ENCODE measurements at regions not wholly inside any gene's neighbourhood (a gene's known extent, or its start where the extent isn't known, plus 50 kb on each side); places are given as distances from the start of the nearest gene placed in this dataset.

DNA sequence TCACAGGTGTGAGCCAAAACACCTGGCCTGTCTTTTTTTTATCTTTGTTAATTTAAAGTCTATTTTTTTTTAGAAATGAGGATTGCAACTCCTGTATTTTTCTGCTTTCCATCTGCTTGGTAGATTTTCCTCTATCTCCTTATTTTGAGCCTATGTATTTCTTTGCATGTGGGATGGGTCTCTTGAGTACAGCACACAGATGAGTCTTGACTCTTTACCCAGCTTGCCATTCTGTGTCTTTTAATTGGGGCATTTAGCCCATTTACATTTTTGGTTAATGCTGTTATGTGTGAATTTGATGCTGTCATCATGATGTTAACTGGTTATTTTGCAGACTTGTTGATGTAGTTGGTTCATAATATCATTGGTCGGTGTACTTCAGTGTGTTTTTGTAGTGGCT lies 317.4 kb downstream of the IPO8 start:
- Histone ChIP-seq H3K9ac (ENCODE audit: low read length) (no peak overlapping the region), H2AFZ (ENCODE audit: low read depth, low read length) (no peak overlapping the region), H3K4me2 (ENCODE audit: low read length) (no peak overlapping the region), H3K79me2 (ENCODE audit: low read length) (no peaks in the 10 kb centered on the region), H3K4me1 (ENCODE audit: low read length) (no peaks in the 10 kb centered on the region), H3K36me3 (replicated peaks; ENCODE audit: low read depth, low read length) (no peaks in the 10 kb centered on the region), H4K20me1 (ENCODE audit: insufficient read depth, low read length) (no peaks in the 10 kb centered on the region), H3K4me3 (ENCODE audit: low read length) (no peak overlapping the region), H3K9me3 (ENCODE audit: insufficient read depth, low read length) (no peaks in the 10 kb centered on the region), H3K27me3 (ENCODE audit: low read depth, low read length) (no peaks in the 10 kb centered on the region), H3K27ac (ENCODE audit: low read length) (no peak overlapping the region)
- TF ChIP-seq, protein P1, sequence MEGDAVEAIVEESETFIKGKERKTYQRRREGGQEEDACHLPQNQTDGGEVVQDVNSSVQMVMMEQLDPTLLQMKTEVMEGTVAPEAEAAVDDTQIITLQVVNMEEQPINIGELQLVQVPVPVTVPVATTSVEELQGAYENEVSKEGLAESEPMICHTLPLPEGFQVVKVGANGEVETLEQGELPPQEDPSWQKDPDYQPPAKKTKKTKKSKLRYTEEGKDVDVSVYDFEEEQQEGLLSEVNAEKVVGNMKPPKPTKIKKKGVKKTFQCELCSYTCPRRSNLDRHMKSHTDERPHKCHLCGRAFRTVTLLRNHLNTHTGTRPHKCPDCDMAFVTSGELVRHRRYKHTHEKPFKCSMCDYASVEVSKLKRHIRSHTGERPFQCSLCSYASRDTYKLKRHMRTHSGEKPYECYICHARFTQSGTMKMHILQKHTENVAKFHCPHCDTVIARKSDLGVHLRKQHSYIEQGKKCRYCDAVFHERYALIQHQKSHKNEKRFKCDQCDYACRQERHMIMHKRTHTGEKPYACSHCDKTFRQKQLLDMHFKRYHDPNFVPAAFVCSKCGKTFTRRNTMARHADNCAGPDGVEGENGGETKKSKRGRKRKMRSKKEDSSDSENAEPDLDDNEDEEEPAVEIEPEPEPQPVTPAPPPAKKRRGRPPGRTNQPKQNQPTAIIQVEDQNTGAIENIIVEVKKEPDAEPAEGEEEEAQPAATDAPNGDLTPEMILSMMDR (IDR thresholded peaks at IDR 0.05; ENCODE audit: low read depth, low read length): no peak
- TF ChIP-seq EZH2phosphoT487 (IDR thresholded peaks at IDR 0.05; ENCODE audit: low read depth): no peak

DNA sequence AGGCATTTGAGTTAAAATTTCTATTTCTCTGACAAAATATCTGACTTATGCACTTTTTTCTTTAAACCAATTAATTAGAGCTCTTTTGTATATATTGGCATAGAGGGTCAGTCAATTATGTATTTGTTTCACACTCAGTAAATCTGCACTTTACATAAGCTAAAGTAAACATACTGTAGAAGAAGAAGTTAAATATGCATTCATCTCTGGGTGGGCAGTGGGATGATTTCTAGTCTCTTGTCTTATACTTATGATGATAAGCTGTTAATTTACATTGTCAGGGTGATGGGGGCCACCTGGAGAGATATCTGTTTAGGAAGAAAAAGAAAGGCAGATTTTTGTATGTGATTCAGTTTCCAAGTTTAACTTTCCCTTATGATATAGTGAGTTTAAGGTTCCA lies 330.8 kb downstream of the IPO8 start:
- no peaks in the 10 kb centered on the region for H3K36me3 ChIP-seq (replicated peaks; ENCODE audit: low read depth, low read length)
- no peaks in the 10 kb centered on the region for H3K9me3 ChIP-seq (ENCODE audit: insufficient read depth, low read length)
- no peak overlapping the region for H3K4me2 ChIP-seq (ENCODE audit: low read length)
- no peaks in the 10 kb centered on the region for H3K27me3 ChIP-seq (ENCODE audit: low read depth, low read length)
- H2AFZ ChIP-seq (ENCODE audit: low read depth, low read length): no peak overlapping the region
- H4K20me1 ChIP-seq (ENCODE audit: insufficient read depth, low read length): no peaks in the 10 kb centered on the region
- H3K9ac ChIP-seq (ENCODE audit: low read length): no peak overlapping the region
- TF ChIP-seq, protein P1 (IDR thresholded peaks at IDR 0.05; ENCODE audit: low read depth, low read length): no peak
- no peak for TF ChIP-seq EZH2phosphoT487 (IDR thresholded peaks at IDR 0.05; ENCODE audit: low read depth)
- no peak overlapping the region for H3K27ac ChIP-seq (ENCODE audit: low read length)
- no peak overlapping the region for H3K4me3 ChIP-seq (ENCODE audit: low read length)
- no peaks in the 10 kb centered on the region for H3K4me1 ChIP-seq (ENCODE audit: low read length)
- no peaks in the 10 kb centered on the region for H3K79me2 ChIP-seq (ENCODE audit: low read length)

DNA sequence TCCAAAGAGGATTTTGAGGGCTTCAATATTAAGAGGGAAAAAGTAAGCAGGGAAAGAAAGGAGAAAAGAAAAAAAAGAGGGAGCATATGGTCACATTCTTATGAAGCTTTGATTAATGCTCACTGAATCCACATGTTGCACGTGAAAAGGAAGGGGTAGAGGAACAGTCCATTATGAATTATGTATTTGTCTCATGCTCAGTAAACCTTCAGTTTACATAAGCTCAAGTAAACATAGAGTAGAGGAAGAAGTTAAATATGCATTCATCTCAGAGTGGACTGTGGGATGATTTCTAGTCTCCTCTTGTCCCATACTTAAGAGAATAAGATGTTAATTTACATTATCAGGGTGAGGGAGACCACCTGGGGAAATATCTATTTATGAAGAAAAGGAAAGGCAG lies 334.5 kb downstream of the IPO8 start:
- no peak for TF ChIP-seq EZH2phosphoT487 (IDR thresholded peaks at IDR 0.05; ENCODE audit: low read depth)
- TF ChIP-seq, protein P1 (IDR thresholded peaks at IDR 0.05; ENCODE audit: low read depth, low read length): no peak
- H3K4me2 ChIP-seq (ENCODE audit: low read length): no peak overlapping the region

DNA sequence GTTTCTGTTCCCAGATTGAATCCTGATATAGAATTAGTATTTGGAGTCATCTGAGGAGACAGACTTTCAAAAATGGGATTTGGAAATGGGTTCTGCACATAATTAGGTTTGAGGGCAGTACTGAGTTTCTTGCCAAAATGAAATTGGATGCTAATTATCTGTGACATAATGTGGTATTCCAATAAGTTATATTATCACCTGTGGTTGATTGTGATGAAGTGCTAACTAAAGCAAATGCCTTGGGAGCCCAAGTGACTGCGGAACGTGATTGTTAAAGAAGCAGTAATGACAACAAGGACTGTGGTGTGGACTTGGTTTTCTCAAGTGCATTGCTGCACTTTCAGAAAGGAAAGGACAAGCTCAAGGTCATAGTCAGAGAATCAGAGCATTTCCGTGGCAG lies 337.0 kb downstream of the IPO8 start:
- TF ChIP-seq, protein P1 (IDR thresholded peaks at IDR 0.05; ENCODE audit: low read depth, low read length): no peak
- TF ChIP-seq EZH2phosphoT487 (IDR thresholded peaks at IDR 0.05; ENCODE audit: low read depth): no peak
- H3K4me3 ChIP-seq (ENCODE audit: low read length): no peak overlapping the region
- H4K20me1 ChIP-seq (ENCODE audit: insufficient read depth, low read length): no peaks in the 10 kb centered on the region
- no peaks in the 10 kb centered on the region for H3K27me3 ChIP-seq (ENCODE audit: low read depth, low read length)
- H3K27ac ChIP-seq (ENCODE audit: low read length): no peak overlapping the region
- H2AFZ ChIP-seq (ENCODE audit: low read depth, low read length): no peak overlapping the region
- H3K4me1 ChIP-seq (ENCODE audit: low read length): no peaks in the 10 kb centered on the region
- no peak overlapping the region for H3K9ac ChIP-seq (ENCODE audit: low read length)
- no peaks in the 10 kb centered on the region for H3K9me3 ChIP-seq (ENCODE audit: insufficient read depth, low read length)
- no peak overlapping the region for H3K4me2 ChIP-seq (ENCODE audit: low read length)
- no peaks in the 10 kb centered on the region for H3K36me3 ChIP-seq (replicated peaks; ENCODE audit: low read depth, low read length)
- H3K79me2 ChIP-seq (ENCODE audit: low read length): no peaks in the 10 kb centered on the region

More for the DNA sequence above, 334.5 kb downstream of the IPO8 start:
- no peaks in the 10 kb centered on the region for H3K79me2 ChIP-seq (ENCODE audit: low read length)
- H3K9ac ChIP-seq (ENCODE audit: low read length): no peak overlapping the region
- no peaks in the 10 kb centered on the region for H3K27me3 ChIP-seq (ENCODE audit: low read depth, low read length)
- H4K20me1 ChIP-seq (ENCODE audit: insufficient read depth, low read length): no peaks in the 10 kb centered on the region
- no peak overlapping the region for H3K27ac ChIP-seq (ENCODE audit: low read length)
- no peaks in the 10 kb centered on the region for H3K36me3 ChIP-seq (replicated peaks; ENCODE audit: low read depth, low read length)
- no peak overlapping the region for H3K4me3 ChIP-seq (ENCODE audit: low read length)
- no peaks in the 10 kb centered on the region for H3K4me1 ChIP-seq (ENCODE audit: low read length)
- H2AFZ ChIP-seq (ENCODE audit: low read depth, low read length): no peak overlapping the region
- H3K9me3 ChIP-seq (ENCODE audit: insufficient read depth, low read length): no peaks in the 10 kb centered on the region

Measured in OCI-LY3 (cell line).